H9 (cell line): ENCODE measurements at regions not wholly inside any gene's neighbourhood (a gene's known extent, or its start where the extent isn't known, plus 50 kb on each side); places are given as distances from the start of the nearest gene placed in this dataset.

Source experiments
- DNase-seq: peaks from one replicate; pipeline ENCODE4 v3.0.0-alpha.2; 2017
- H2AFZ ChIP-seq: one replicate; pipeline ENCODE4 v1.6.1; 2013; ENCODE audit warnings: mild to moderate bottlenecking, low read length, control low read depth, moderate library complexity
- H2AK5ac ChIP-seq: 2 replicates; pipeline ENCODE4 v1.6.1; 2013; ENCODE audit warnings: low read length, control low read depth, mixed read lengths; ENCODE audit not compliant: insufficient read length
- H2BK120ac ChIP-seq: one replicate; pipeline ENCODE4 v1.6.1; 2013; ENCODE audit warnings: low read depth, mild to moderate bottlenecking, low read length, control low read depth, inconsistent platforms; ENCODE audit not compliant: poor library complexity, severe bottlenecking
- H2BK12ac ChIP-seq: 2 replicates; pipeline ENCODE4 v1.6.1; 2013; ENCODE audit warnings: low read length, control low read depth, mixed read lengths, low read depth; ENCODE audit not compliant: insufficient read length
- H2BK15ac ChIP-seq: 2 replicates; pipeline ENCODE4 v1.6.1; 2013; ENCODE audit warnings: low read depth, low read length, control low read depth
- H2BK20ac ChIP-seq: one replicate; pipeline ENCODE4 v1.6.1; 2013; ENCODE audit warnings: low read depth, mild to moderate bottlenecking, low read length, control low read depth, inconsistent platforms; ENCODE audit not compliant: poor library complexity, severe bottlenecking
- H2BK5ac ChIP-seq: 2 replicates; pipeline ENCODE4 v1.6.1; 2013; ENCODE audit warnings: low read length, control low read depth, mixed read lengths; ENCODE audit not compliant: insufficient read length
- H3K14ac ChIP-seq: 2 replicates; pipeline ENCODE4 v1.6.1; 2013; ENCODE audit warnings: low read length, control low read depth; ENCODE audit not compliant: insufficient read depth
- H3K18ac ChIP-seq: 2 replicates; pipeline ENCODE4 v1.6.1; 2013; ENCODE audit warnings: low read depth, mild to moderate bottlenecking, mixed read lengths, low read length, control low read depth; ENCODE audit not compliant: insufficient read length
- H3K23ac ChIP-seq: 2 replicates; pipeline ENCODE4 v1.6.1; 2013; ENCODE audit warnings: low read length, control low read depth, mixed read lengths, low read depth; ENCODE audit not compliant: insufficient read length
- H3K23me2 ChIP-seq: 2 replicates; pipeline ENCODE4 v1.6.1; 2013; ENCODE audit warnings: low read depth, mild to moderate bottlenecking, mixed read lengths, low read length, control low read depth; ENCODE audit not compliant: insufficient read length, poor library complexity, severe bottlenecking
- H3K27ac ChIP-seq: 2 replicates; pipeline ENCODE4 v1.5.1; 2013; ENCODE audit warnings: low read length, control low read depth, mixed read lengths, low read depth; ENCODE audit not compliant: insufficient read length
- H3K27me3 ChIP-seq: 2 replicates; pipeline ENCODE4 v1.6.1; 2013; ENCODE audit warnings: low read length, control low read depth, inconsistent platforms; ENCODE audit not compliant: insufficient read depth
- H3K4ac ChIP-seq: 2 replicates; pipeline ENCODE4 v1.6.1; 2013; ENCODE audit warnings: low read depth, mild to moderate bottlenecking, control low read depth, inconsistent platforms, low read length, moderate library complexity
- H3K4me1 ChIP-seq: 2 replicates; pipeline ENCODE4 v1.6.1; 2013; ENCODE audit warnings: low read length, control low read depth, inconsistent platforms; ENCODE audit not compliant: insufficient read depth
- H3K4me2 ChIP-seq: 2 replicates; pipeline ENCODE4 v1.6.1; 2013; ENCODE audit warnings: low read length, control low read depth, mixed read lengths; ENCODE audit not compliant: insufficient read length, insufficient read depth
- H3K56ac ChIP-seq: 2 replicates; pipeline ENCODE4 v1.6.1; 2013; ENCODE audit warnings: low read depth, mild to moderate bottlenecking, mixed read lengths, low read length, control low read depth; ENCODE audit not compliant: insufficient read length
- H3K79me1 ChIP-seq: 2 replicates; pipeline ENCODE4 v1.6.1; 2013; ENCODE audit warnings: low read depth, mild to moderate bottlenecking, moderate library complexity, low read length, control low read depth, inconsistent platforms; ENCODE audit not compliant: insufficient read depth, poor library complexity, severe bottlenecking
- H3K79me2 ChIP-seq: 2 replicates; pipeline ENCODE4 v1.6.1; 2013; ENCODE audit warnings: low read length, control low read depth, inconsistent platforms; ENCODE audit not compliant: insufficient read depth
- H3K9ac ChIP-seq: 2 replicates; pipeline ENCODE4 v1.6.1; 2013; ENCODE audit warnings: low read length, control low read depth, mixed read lengths; ENCODE audit not compliant: insufficient read length; ENCODE audit errors: extremely low read depth
- H3K9me3 ChIP-seq: one replicate; pipeline ENCODE4 v1.6.1; 2013; ENCODE audit warnings: low read depth, low read length, inconsistent platforms; ENCODE audit not compliant: control insufficient read depth
- H3T11ph ChIP-seq: one replicate; pipeline ENCODE4 v1.6.1; 2013; ENCODE audit warnings: mild to moderate bottlenecking, low read length, control low read depth, inconsistent platforms
- H4K20me1 ChIP-seq: one replicate; pipeline ENCODE4 v1.6.1; 2013; ENCODE audit not compliant: control insufficient read depth, insufficient read length, insufficient read depth
- H4K5ac ChIP-seq: 2 replicates; pipeline ENCODE4 v1.6.1; 2013; ENCODE audit warnings: low read depth, mild to moderate bottlenecking, mixed read lengths, low read length, control low read depth; ENCODE audit not compliant: insufficient read length
- H4K8ac ChIP-seq: replicated peaks from 2 replicates; pipeline ENCODE4 v1.6.1; 2013; ENCODE audit warnings: low read length, control low read depth, mixed read lengths, low read depth; ENCODE audit not compliant: insufficient read length
- H4K91ac ChIP-seq: 2 replicates; pipeline ENCODE4 v1.6.1; 2013; ENCODE audit warnings: low read depth, mild to moderate bottlenecking, moderate library complexity, mixed read lengths, low read length, control low read depth; ENCODE audit not compliant: insufficient read length
- H3K27ac Mint-ChIP-seq, 3 experiments: 2 replicates in 2 of 3; 3 replicates in 1 of 3; pipeline ENCODE4 v1.8.0; 2020 to 2021; ENCODE audit warnings: mixed read lengths in 3 of 3, mild to moderate bottlenecking in 1 of 3, moderate library complexity in 1 of 3
- H3K27me3 Mint-ChIP-seq: 2 replicates; pipeline ENCODE4 v1.8.0; 2021; ENCODE audit warnings: low read depth, mild to moderate bottlenecking, moderate library complexity, mixed read lengths
- H3K36me3 Mint-ChIP-seq, 3 experiments: 2 replicates in 2 of 3; 3 replicates in 1 of 3; pipeline ENCODE4 v1.8.0; 2020 to 2021; ENCODE audit warnings: low read depth in 3 of 3, mixed read lengths in 3 of 3; ENCODE audit not compliant: insufficient read depth in 1 of 3
- H3K4me1 Mint-ChIP-seq, 2 experiments: 2 replicates each; pipeline ENCODE4 v1.8.0; 2020; ENCODE audit warnings: mixed read lengths in 2 of 2
- H3K4me3 Mint-ChIP-seq, 2 experiments: 2 replicates in 1 of 2; 3 replicates in 1 of 2; pipeline ENCODE4 v1.8.0; 2020 to 2021; ENCODE audit warnings: mild to moderate bottlenecking in 2 of 2, mixed read lengths in 2 of 2, moderate library complexity in 1 of 2
- H3K9me3 Mint-ChIP-seq, 2 experiments: 2 replicates in 1 of 2; 3 replicates in 1 of 2; pipeline ENCODE4 v1.8.0; 2020; ENCODE audit warnings: mild to moderate bottlenecking in 2 of 2, mixed read lengths in 2 of 2, moderate library complexity in 1 of 2
- WGBS: extraction: QIAGEN DNeasy Blood & Tissue Kit; methylation state at CpG from one replicate; pipeline ENCODE4 v1.1.7; 2013; ENCODE audit warnings: missing lambda C conversion rate, low lambda C conversion rate, mixed read lengths; ENCODE audit not compliant: insufficient read length; ENCODE audit errors: extremely low coverage; 5-methylcytosine and 5-hydroxymethylcytosine counted together
- TF ChIP-seq, protein P1 (sequence below): fragments of 200-600 bp; sonication (generic); conservative IDR thresholded peaks from 3 replicates; pipeline ENCODE4 v1.8.0; 2021; ENCODE audit warnings: antibody characterized with exemption, mild to moderate bottlenecking

GRCh38 chr1:148292915-148293314 lies 140.8 kb upstream of the NBPF11 start:
- Histone ChIP-seq H4K8ac (no peak overlapping the region), H4K5ac (no peak overlapping the region), H2BK20ac (no peak overlapping the region), H3K9me3 (no peaks in the 10 kb centered on the region), H3K14ac (no peak overlapping the region), H4K20me1 (no peaks in the 10 kb centered on the region), H3T11ph (no peak overlapping the region), H3K23me2 (no peaks in the 10 kb centered on the region), H2BK12ac (no peak overlapping the region), H3K23ac (no peak overlapping the region), H3K18ac (no peak overlapping the region), H2AFZ (no peak overlapping the region), H2AK5ac (no peak overlapping the region), H3K4me1 (no peaks in the 10 kb centered on the region), H3K9ac (no peak overlapping the region), H4K91ac (no peak overlapping the region), H2BK5ac (no peak overlapping the region), H3K27me3 (no peaks in the 10 kb centered on the region), H3K27ac (no peak overlapping the region), H3K4me2 (no peak overlapping the region), H2BK15ac (no peak overlapping the region), H3K4ac (no peak overlapping the region), H2BK120ac (no peak overlapping the region), H3K79me1 (no peaks in the 10 kb centered on the region), H3K79me2 (no peaks in the 10 kb centered on the region), H3K56ac (no peak overlapping the region)
- no peak for DNase-seq
- Mint-ChIP-seq H3K27ac (no peak overlapping the region), H3K9me3 (peaks cover 5 to 9% of the 10 kb centered on the region in 2 experiments; a peak in 4 of 5 replicates), H3K36me3 (peaks cover 0 to 5% (median 5%) of the 10 kb centered on the region in 3 experiments; a peak in 3 of 7 replicates), H3K27me3 (peaks cover 10% of the 10 kb centered on the region), H3K4me3 (no peak overlapping the region), H3K4me1 (no peaks in the 10 kb centered on the region)
- TF ChIP-seq, protein P1, sequence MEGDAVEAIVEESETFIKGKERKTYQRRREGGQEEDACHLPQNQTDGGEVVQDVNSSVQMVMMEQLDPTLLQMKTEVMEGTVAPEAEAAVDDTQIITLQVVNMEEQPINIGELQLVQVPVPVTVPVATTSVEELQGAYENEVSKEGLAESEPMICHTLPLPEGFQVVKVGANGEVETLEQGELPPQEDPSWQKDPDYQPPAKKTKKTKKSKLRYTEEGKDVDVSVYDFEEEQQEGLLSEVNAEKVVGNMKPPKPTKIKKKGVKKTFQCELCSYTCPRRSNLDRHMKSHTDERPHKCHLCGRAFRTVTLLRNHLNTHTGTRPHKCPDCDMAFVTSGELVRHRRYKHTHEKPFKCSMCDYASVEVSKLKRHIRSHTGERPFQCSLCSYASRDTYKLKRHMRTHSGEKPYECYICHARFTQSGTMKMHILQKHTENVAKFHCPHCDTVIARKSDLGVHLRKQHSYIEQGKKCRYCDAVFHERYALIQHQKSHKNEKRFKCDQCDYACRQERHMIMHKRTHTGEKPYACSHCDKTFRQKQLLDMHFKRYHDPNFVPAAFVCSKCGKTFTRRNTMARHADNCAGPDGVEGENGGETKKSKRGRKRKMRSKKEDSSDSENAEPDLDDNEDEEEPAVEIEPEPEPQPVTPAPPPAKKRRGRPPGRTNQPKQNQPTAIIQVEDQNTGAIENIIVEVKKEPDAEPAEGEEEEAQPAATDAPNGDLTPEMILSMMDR: no peak
- WGBS: no CpG with 5 or more reads among the region's 2 CpGs
